Mesenchymal stem cell (in vitro differentiated cells and primary cell): ENCODE measurements at regions not wholly inside any gene's neighbourhood (a gene's known extent, or its start where the extent isn't known, plus 50 kb on each side); places are given as distances from the start of the nearest gene placed in this dataset.

Experiments used
- DNase-seq: peaks from one replicate; pipeline ENCODE4 v3.0.0-alpha.2; 2013
- H2AFZ ChIP-seq: one replicate; pipeline ENCODE4 v1.6.1; 2013; ENCODE audit warnings: low read depth, mild to moderate bottlenecking, control low read depth, inconsistent platforms, low read length, moderate library complexity
- H2AK5ac ChIP-seq: 2 replicates; pipeline ENCODE4 v1.6.1; 2013; ENCODE audit warnings: low read length, moderate library complexity, mild to moderate bottlenecking, inconsistent platforms; ENCODE audit not compliant: severe bottlenecking
- H2BK120ac ChIP-seq: one replicate; pipeline ENCODE4 v1.6.1; 2013; ENCODE audit warnings: low read depth, mild to moderate bottlenecking, inconsistent platforms, low read length, moderate library complexity
- H2BK12ac ChIP-seq, 2 experiments: one replicate each; pipeline ENCODE4 v1.6.1; 2013; ENCODE audit warnings: inconsistent platforms in 2 of 2, low read length in 2 of 2, mild to moderate bottlenecking in 2 of 2, moderate library complexity in 2 of 2, control low read depth in 1 of 2
- H2BK15ac ChIP-seq: one replicate; pipeline ENCODE4 v1.6.1; 2013; ENCODE audit warnings: mild to moderate bottlenecking, low read depth, inconsistent platforms; ENCODE audit not compliant: poor library complexity, severe bottlenecking
- H2BK5ac ChIP-seq: 2 replicates; pipeline ENCODE4 v1.6.1; 2013; ENCODE audit warnings: low read depth, mild to moderate bottlenecking, low read length, control low read depth, inconsistent platforms; ENCODE audit not compliant: poor library complexity, severe bottlenecking
- H3K14ac ChIP-seq, 2 experiments: one replicate each; pipeline ENCODE4 v1.6.1; 2013; ENCODE audit warnings: inconsistent platforms in 2 of 2, low read length in 2 of 2, control low read depth in 1 of 2, mild to moderate bottlenecking in 1 of 2, moderate library complexity in 1 of 2
- H3K18ac ChIP-seq, 2 experiments: one replicate each; pipeline ENCODE4 v1.6.1; 2013; ENCODE audit warnings: inconsistent platforms in 2 of 2, low read length in 2 of 2, control low read depth in 1 of 2, low read depth in 1 of 2, mild to moderate bottlenecking in 1 of 2
- H3K23ac ChIP-seq, 2 experiments: one replicate each; pipeline ENCODE4 v1.6.1; 2013; ENCODE audit warnings: inconsistent platforms in 2 of 2, low read length in 2 of 2, mild to moderate bottlenecking in 2 of 2, moderate library complexity in 2 of 2, control low read depth in 1 of 2
- H3K27ac ChIP-seq: 2 replicates; pipeline ENCODE4 v1.5.1; 2013; ENCODE audit warnings: mild to moderate bottlenecking, moderate library complexity, low read length, control low read depth, inconsistent platforms; ENCODE audit not compliant: poor library complexity, severe bottlenecking
- H3K27me3 ChIP-seq, 2 experiments: 2 replicates each; pipeline versions ENCODE4 v1.6.1 to v1.7.0; 2013; ENCODE audit warnings: low read length in 2 of 2, mild to moderate bottlenecking in 2 of 2, moderate library complexity in 2 of 2, control low read depth in 1 of 2, inconsistent platforms in 1 of 2; ENCODE audit not compliant: control insufficient read depth in 1 of 2, insufficient read depth in 1 of 2
- H3K36me3 ChIP-seq, 2 experiments: 2 replicates each; pipeline versions ENCODE4 v1.6.1 to v1.7.0; 2013; ENCODE audit warnings: low read length in 2 of 2, control low read depth in 1 of 2, inconsistent platforms in 1 of 2, low read depth in 1 of 2, mild to moderate bottlenecking in 1 of 2; ENCODE audit not compliant: insufficient read depth in 2 of 2, control insufficient read depth in 1 of 2
- H3K4ac ChIP-seq, 2 experiments: one replicate each; pipeline ENCODE4 v1.6.1; 2013; ENCODE audit warnings: inconsistent platforms in 2 of 2, low read length in 2 of 2, mild to moderate bottlenecking in 2 of 2, moderate library complexity in 2 of 2, control low read depth in 1 of 2, low read depth in 1 of 2
- H3K4me1 ChIP-seq: 2 replicates; pipeline ENCODE4 v1.6.1; 2013; ENCODE audit warnings: low read depth, low read length, control low read depth; ENCODE audit not compliant: control insufficient read depth, insufficient read depth
- H3K4me2 ChIP-seq: 2 replicates; pipeline ENCODE4 v1.6.1; 2013; ENCODE audit warnings: low read length, mild to moderate bottlenecking, inconsistent platforms; ENCODE audit not compliant: poor library complexity, severe bottlenecking
- H3K4me3 ChIP-seq, 2 experiments: 2 replicates each; pipeline versions ENCODE4 v1.5.1 to v1.7.0; 2013; ENCODE audit warnings: low read length in 2 of 2, mild to moderate bottlenecking in 2 of 2, control low read depth in 1 of 2, low read depth in 1 of 2; ENCODE audit not compliant: insufficient read depth in 1 of 2
- H3K79me1 ChIP-seq: replicated peaks from 2 replicates; pipeline ENCODE4 v1.6.1; 2013; ENCODE audit warnings: mild to moderate bottlenecking, control low read depth, low read length, inconsistent platforms; ENCODE audit not compliant: poor library complexity, severe bottlenecking
- H3K9ac ChIP-seq: 2 replicates; pipeline ENCODE4 v1.7.0; 2013; ENCODE audit warnings: mild to moderate bottlenecking, low read length, moderate library complexity
- H3K9me3 ChIP-seq: 2 replicates; pipeline ENCODE4 v1.7.0; 2013; ENCODE audit warnings: mild to moderate bottlenecking, low read length; ENCODE audit not compliant: control insufficient read depth
- H4K8ac ChIP-seq: one replicate; pipeline ENCODE4 v1.6.1; 2013; ENCODE audit warnings: inconsistent platforms, mild to moderate bottlenecking, low read length, moderate library complexity
- H4K91ac ChIP-seq: one replicate; pipeline ENCODE4 v1.6.1; 2013; ENCODE audit warnings: mild to moderate bottlenecking, low read length, inconsistent platforms
- WGBS: methylation state at CpG from one replicate; pipeline ENCODE4 v1.1.7; 2013; ENCODE audit warnings: mixed read lengths; 5-methylcytosine and 5-hydroxymethylcytosine counted together

- H3K4me2 ChIP-seq = no peak overlapping the region
- H3K36me3 ChIP-seq = no peaks in the 10 kb centered on the region
- H3K18ac ChIP-seq = no peak overlapping the region
- H2BK12ac ChIP-seq = no peak overlapping the region
- H2BK120ac ChIP-seq = no peak overlapping the region
- no peak overlapping the region for H3K27ac ChIP-seq
- H2BK5ac ChIP-seq = no peak overlapping the region
- WGBS = 38% methylated on average over 2 of the region's 2 CpGs
- H3K4me3 ChIP-seq = no peak overlapping the region
- no peak overlapping the region for H3K9ac ChIP-seq
- DNase-seq = no peak
- H3K79me1 ChIP-seq = no peaks in the 10 kb centered on the region
- H2AK5ac ChIP-seq = no peak overlapping the region
- H3K27me3 ChIP-seq = no peaks in the 10 kb centered on the region
- H4K91ac ChIP-seq = no peak overlapping the region
- H3K4me1 ChIP-seq = no peaks in the 10 kb centered on the region
- H3K4ac ChIP-seq = no peak overlapping the region
- no peak overlapping the region for H3K14ac ChIP-seq
- H3K23ac ChIP-seq = no peak overlapping the region
- H2BK15ac ChIP-seq = no peak overlapping the region
- no peak overlapping the region for H2AFZ ChIP-seq
- peaks cover 1% of the 10 kb centered on the region for H3K9me3 ChIP-seq
- H4K8ac ChIP-seq = no peak overlapping the region
Observed at GRCh38 chr1:70916034-70916427, 131.6 kb downstream of the PTGER3 start.

DNA sequence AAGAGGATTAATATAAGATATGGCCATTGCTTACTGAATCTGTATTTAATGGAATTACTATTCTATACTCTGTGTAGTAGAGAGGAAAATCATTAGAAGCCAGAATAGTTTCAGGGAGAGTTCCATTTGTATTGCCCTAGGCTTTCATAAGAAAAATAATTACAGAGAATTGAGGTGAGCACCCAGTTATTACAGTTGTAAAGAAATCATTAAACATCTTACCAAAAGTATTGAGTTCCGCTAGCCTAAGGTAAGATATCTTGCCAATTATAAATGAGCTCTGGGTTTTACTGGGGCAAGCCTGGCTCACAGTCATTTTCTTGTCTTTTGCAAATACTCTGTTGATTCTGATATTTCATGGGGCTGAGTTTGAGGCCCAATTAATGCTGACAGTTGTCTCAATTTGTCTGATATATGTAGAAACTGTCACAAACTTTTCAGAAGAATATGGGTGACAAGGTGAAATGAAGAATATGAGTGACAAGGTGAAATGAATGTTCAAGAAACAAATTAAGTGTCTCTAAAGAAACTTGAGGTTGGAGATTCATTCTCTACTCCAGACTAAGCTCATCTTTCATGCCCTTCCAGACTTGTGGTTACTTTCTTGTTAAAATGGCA, 127.8 kb downstream of the PTGER3 start:
- no peak overlapping the region for H2BK5ac ChIP-seq
- H2BK15ac ChIP-seq = no peak overlapping the region
- no peak overlapping the region for H2AFZ ChIP-seq
- WGBS = 95% methylated on average over 1 of the region's 1 CpG
- H3K18ac ChIP-seq = no peak overlapping the region
- no peak overlapping the region for H4K8ac ChIP-seq
- H2AK5ac ChIP-seq = no peak overlapping the region
- H2BK120ac ChIP-seq = no peak overlapping the region
- H3K4me2 ChIP-seq = no peak overlapping the region
- no peak overlapping the region for H3K23ac ChIP-seq
- no peak overlapping the region for H3K14ac ChIP-seq
- H3K27ac ChIP-seq = no peak overlapping the region
- H4K91ac ChIP-seq = no peak overlapping the region
- H3K4ac ChIP-seq = no peak overlapping the region
- no peak overlapping the region for H3K4me3 ChIP-seq
- peaks cover 28% of the 10 kb centered on the region for H3K9me3 ChIP-seq
- no peaks in the 10 kb centered on the region for H3K4me1 ChIP-seq
- no peaks in the 10 kb centered on the region for H3K27me3 ChIP-seq
- no peak overlapping the region for H3K9ac ChIP-seq
- no peak overlapping the region for H2BK12ac ChIP-seq
- H3K36me3 ChIP-seq = no peaks in the 10 kb centered on the region
- no peaks in the 10 kb centered on the region for H3K79me1 ChIP-seq
- DNase-seq = no peak
